Uterus (tissue), 3 donors: ENCODE measurements at regions not wholly inside any gene's neighbourhood (a gene's known extent, or its start where the extent isn't known, plus 50 kb on each side); places are given as distances from the start of the nearest gene placed in this dataset.
"Not testable (repeated sequence)": the region's sequence is repeated elsewhere in the genome, so short reads cannot be mapped to it uniquely, and the experiment has no call there.

ENCODE experiments used
- DNase-seq, 2 donors: peaks; one replicate each; pipeline ENCODE4 v3.0.0-alpha.2; 2019 to 2020
- H3K27ac ChIP-seq, 2 donors: fragments of 200-600 bp; sonication (generic); 1 replicate in 1 of 2; 2 replicates in 1 of 2; pipeline ENCODE4 v1.5.1; 2016 to 2018
- H3K27me3 ChIP-seq, 2 donors: fragments of 200-600 bp; sonication (generic); one replicate each; pipeline ENCODE4 v1.5.1; 2018 to 2019; ENCODE audit warnings: control low read depth in 1 of 2
- H3K36me3 ChIP-seq, 2 donors: fragments of 200-600 bp; sonication (generic); one replicate each; pipeline ENCODE4 v1.5.1; 2019; ENCODE audit warnings: control low read depth in 1 of 2
- H3K4me1 ChIP-seq, 2 donors: fragments of 200-600 bp; sonication (generic); one replicate each; pipeline ENCODE4 v1.5.1; 2018 to 2019; ENCODE audit warnings: control low read depth in 1 of 2
- H3K4me3 ChIP-seq, 2 donors: fragments of 200-600 bp; sonication (generic); 1 replicate in 1 of 2; 2 replicates in 1 of 2; pipeline ENCODE4 v1.5.1; 2018 to 2019; ENCODE audit warnings: mild to moderate bottlenecking in 1 of 2
- H3K9me3 ChIP-seq, 2 donors: fragments of 200-600 bp; sonication (generic); one replicate each; pipeline ENCODE4 v1.5.1; 2019; ENCODE audit warnings: control low read depth in 1 of 2
- CTCF ChIP-seq, 4 experiments: fragments of 200-600 bp in 2 of 4; fragments of 450-650 bp in 2 of 4; sonication (generic) in 2 of 4; IDR thresholded peaks; one replicate each; pipeline ENCODE4 v1.5.1; 2016 to 2019; ENCODE audit warnings: antibody characterized with exemption in 4 of 4, mild to moderate bottlenecking in 2 of 4, moderate library complexity in 1 of 4
- POLR2A ChIP-seq, 2 donors: fragments of 450-650 bp; IDR thresholded peaks; one replicate each; pipeline ENCODE4 v1.6.1; 2016; ENCODE audit warnings: antibody characterized with exemption in 2 of 2, mild to moderate bottlenecking in 1 of 2, moderate library complexity in 1 of 2
- intact Hi-C: fragments of 100-400 bp; cut with DNase I; formaldehyde crosslinking; loops from one replicate; pipeline ENCODE4 v1.15.1; 2023; ENCODE audit warnings: low total_unique reads
- donor health status: DM: yes; HTN: yes; CAD: no.

DNA sequence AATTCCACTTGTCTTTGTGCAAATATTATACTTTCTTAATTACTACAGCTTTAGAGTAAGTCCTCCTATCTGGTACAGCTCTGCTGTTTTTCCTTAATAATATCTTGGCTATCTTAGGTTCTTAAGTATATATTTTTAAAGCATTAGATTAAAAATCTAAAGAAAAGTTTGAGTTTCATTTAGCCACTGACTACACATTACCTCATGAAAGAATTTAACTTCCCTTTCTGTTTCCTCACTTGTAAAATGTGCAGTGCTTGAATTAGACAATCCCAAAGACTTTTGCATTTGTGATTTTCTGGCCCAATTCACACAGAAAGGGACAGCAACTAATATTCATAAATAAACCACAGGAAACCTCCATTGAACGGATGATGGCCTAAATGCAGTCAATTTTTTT is 126.4 kb upstream of the SAMSN1 start:
- Histone ChIP-seq H3K9me3 (no peaks in the 10 kb centered on the region), H3K4me1 (no peaks in the 10 kb centered on the region), H3K27ac (no peak overlapping the region), H3K27me3 (no peaks in the 10 kb centered on the region), H3K4me3 (no peak overlapping the region), H3K36me3 (no peaks in the 10 kb centered on the region)
- intact Hi-C loops: no loop called here
- no peak for DNase-seq
- no peak for TF ChIP-seq CTCF (IDR thresholded peaks at IDR 0.05)
- no peak for TF ChIP-seq POLR2A (IDR thresholded peaks at IDR 0.05)

GRCh38 chr21:14670409-14670808 is 124.3 kb upstream of the SAMSN1 start:
- H3K4me3 ChIP-seq: no peak overlapping the region

DNA sequence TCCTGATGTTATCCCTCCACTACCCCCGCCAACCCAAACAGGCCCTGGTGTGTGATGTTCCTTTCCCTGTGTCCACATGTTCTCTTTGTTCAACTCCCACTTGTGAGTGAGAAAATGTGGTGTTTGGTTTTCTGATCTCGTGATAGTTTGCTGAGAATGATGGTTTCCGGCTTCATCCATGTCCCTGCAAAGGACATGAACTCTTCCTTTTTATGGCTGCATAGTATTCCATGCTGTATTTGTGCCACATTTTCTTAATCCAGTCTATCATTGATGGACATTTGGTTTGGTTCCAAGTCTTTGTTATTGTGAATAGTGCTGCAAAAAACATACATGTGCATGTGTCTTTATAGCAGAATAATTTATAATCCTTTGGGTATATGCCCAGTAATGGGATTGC is 123.0 kb upstream of the SAMSN1 start:
- H3K9me3 ChIP-seq, H3K27ac ChIP-seq, H3K27me3 ChIP-seq, H3K36me3 ChIP-seq, intact Hi-C loops, H3K4me1 ChIP-seq, DNase-seq, H3K4me3 ChIP-seq: not testable (repeated sequence)

More at GRCh38 chr21:14670409-14670808, 124.3 kb upstream of the SAMSN1 start:
- H3K4me1 ChIP-seq: no peaks in the 10 kb centered on the region
- no peak overlapping the region for H3K27ac ChIP-seq
- DNase-seq: no peak
- TF ChIP-seq CTCF (IDR thresholded peaks at IDR 0.05) (no peak), POLR2A (IDR thresholded peaks at IDR 0.05) (no peak)
- intact Hi-C loops: no loop called here
- H3K9me3 ChIP-seq: no peaks in the 10 kb centered on the region
- no peaks in the 10 kb centered on the region for H3K27me3 ChIP-seq
- H3K36me3 ChIP-seq: no peaks in the 10 kb centered on the region

- no peak overlapping the region for H3K27ac ChIP-seq
- intact Hi-C loops: no loop called here
These were observed 111.3 kb upstream of the SAMSN1 start for GRCh38 chr21:14657241-14658008.

GRCh38 chr21:14646893-14647292 is 100.8 kb upstream of the SAMSN1 start:
- H3K4me1 ChIP-seq: no peaks in the 10 kb centered on the region
- no peaks in the 10 kb centered on the region for H3K27me3 ChIP-seq
- no peak for DNase-seq
- H3K9me3 ChIP-seq: no peaks in the 10 kb centered on the region
- no peak for TF ChIP-seq POLR2A (IDR thresholded peaks at IDR 0.05)
- no peak for TF ChIP-seq CTCF (IDR thresholded peaks at IDR 0.05)
- H3K27ac ChIP-seq: no peak overlapping the region
- no peaks in the 10 kb centered on the region for H3K36me3 ChIP-seq
- intact Hi-C loops: no loop called here
- H3K4me3 ChIP-seq: no peak overlapping the region

More at GRCh38 chr21:14657241-14658008, 111.3 kb upstream of the SAMSN1 start:
- H3K4me1 ChIP-seq: no peaks in the 10 kb centered on the region
- no peaks in the 10 kb centered on the region for H3K9me3 ChIP-seq
- no peaks in the 10 kb centered on the region for H3K27me3 ChIP-seq
- DNase-seq: no peak
- H3K4me3 ChIP-seq: no peak overlapping the region
- H3K36me3 ChIP-seq: no peaks in the 10 kb centered on the region
- TF ChIP-seq POLR2A (IDR thresholded peaks at IDR 0.05) (no peak), CTCF (IDR thresholded peaks at IDR 0.05) (no peak)
